G401.6 (cell line): ENCODE measurements at regions not wholly inside any gene's neighbourhood (a gene's known extent, or its start where the extent isn't known, plus 50 kb on each side); places are given as distances from the start of the nearest gene placed in this dataset.

Source experiments
- FAIRE-seq: peaks from 2 replicates; lab custom pipeline; 2012; peaks lifted over from hg19 to GRCh38; lab: Jason Lieb, UNC

DNA sequence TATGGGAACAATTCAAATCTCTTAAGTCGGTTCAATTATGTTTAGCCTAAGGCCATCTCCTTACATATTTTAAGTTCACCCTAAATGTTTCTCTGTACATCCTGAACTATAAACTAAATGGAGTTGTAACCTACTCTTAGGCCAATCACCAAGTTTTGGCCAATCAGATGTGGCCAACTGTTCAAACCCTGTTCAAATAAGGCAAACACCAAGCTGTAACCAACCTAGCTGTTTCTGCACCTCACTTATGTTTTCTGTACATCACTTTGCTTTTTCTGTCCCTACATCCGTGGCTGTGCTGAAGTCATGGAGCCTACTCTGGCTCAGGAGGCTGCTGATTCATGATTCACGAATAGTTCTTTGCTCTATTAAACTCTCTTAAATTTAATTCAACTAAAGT lies 165.3 kb downstream of the GASK1B start:
- FAIRE-seq, result no peak

DNA sequence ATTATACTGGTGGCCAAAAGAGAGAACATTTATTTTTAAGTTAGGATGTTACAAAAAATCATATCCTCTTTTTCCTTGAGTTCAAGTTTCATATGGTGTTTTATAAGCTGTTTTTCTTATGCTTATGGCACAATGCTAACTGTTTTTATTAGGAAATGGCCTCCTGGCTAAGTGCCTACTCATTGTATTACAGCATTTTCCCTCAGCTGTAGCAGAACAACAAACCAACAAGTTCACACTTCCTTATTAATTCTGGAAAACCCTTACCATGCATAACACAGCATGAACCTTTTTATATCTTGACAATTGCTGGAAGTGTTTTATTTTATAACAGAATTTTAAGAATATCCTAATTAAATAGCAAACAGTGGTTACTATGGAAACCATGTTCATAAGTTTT lies 165.8 kb downstream of the GASK1B start:
- no peak for FAIRE-seq

GRCh38 chr4:158005021-158005420 lies 167.8 kb downstream of the GASK1B start:
- no peak for FAIRE-seq

DNA sequence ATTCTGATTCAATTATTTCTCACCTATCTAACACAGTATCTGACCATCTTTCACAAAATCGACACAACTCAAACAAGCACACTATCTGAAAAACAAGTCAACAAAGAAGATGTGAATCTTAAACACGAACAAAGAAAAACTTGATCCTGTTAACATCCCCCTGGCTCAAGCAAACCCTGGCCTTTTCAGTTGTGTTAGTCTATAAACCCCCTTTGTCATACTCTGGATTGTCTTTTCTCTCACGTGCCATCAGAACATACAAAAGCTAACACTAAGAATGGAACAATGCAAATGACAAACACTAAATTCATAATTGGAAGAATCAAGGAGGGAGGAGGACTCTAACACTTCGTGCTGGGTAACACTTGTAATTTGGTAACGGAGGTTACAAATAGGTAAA lies 168.7 kb downstream of the GASK1B start:
- no peak for FAIRE-seq

- FAIRE-seq, result peak; percentile 69
Observed at GRCh38 chr4:158003212-158003611, 169.6 kb downstream of the GASK1B start.

- FAIRE-seq, result no peak
Observed at GRCh38 chr4:158002173-158002572, 170.7 kb downstream of the GASK1B start.

GRCh38 chr4:158001756-158002155 lies 171.1 kb downstream of the GASK1B start:
- peak; percentile 81 for FAIRE-seq

GRCh38 chr4:157999723-158000122 lies 173.1 kb downstream of the GASK1B start:
- FAIRE-seq, result peak; percentile 30

DNA sequence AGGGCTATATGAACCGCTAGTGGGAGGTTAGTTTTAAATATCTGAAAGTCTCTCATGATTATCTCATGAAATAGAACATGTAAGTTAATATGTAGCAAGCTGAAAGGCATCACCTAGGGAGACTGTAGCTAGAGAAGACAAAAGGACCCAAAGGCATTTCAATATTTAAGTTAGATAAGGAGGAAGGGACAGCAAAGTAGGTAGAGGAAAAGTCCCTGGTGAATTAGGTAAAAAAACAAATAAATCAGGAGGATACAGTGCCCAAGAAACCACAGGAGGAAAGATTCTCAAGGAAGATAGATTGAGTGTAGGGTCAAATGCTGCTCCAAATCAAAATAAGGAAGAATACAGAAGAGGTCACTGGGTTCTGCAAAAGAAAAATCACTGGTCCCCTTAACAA lies 175.5 kb downstream of the GASK1B start:
- no peak for FAIRE-seq

GRCh38 chr4:157996061-157997028 lies 176.5 kb downstream of the GASK1B start:
- FAIRE-seq, result no peak

DNA sequence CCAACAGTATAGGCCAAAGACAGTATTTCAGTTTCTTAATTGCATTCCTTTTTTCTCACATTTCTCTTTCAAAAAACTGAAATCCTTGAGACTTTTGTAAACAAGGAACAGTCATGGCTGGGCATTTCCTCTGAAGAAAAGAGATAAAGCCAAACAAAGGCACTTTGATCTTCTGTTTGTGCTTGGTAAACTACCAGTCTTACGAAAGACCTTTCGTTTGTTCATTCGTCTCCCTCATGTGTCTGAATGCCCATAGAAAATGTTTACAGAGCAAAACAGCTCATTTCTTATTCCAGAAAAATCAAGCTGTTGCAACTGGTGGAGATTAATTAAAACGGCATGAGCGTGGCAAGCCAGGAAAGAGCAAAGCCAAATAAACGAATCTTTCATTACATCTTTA lies 178.0 kb downstream of the GASK1B start:
- FAIRE-seq, result no peak

GRCh38 chr4:157992948-157993839 lies 179.6 kb downstream of the GASK1B start:
- FAIRE-seq, result peak; percentile 74

DNA sequence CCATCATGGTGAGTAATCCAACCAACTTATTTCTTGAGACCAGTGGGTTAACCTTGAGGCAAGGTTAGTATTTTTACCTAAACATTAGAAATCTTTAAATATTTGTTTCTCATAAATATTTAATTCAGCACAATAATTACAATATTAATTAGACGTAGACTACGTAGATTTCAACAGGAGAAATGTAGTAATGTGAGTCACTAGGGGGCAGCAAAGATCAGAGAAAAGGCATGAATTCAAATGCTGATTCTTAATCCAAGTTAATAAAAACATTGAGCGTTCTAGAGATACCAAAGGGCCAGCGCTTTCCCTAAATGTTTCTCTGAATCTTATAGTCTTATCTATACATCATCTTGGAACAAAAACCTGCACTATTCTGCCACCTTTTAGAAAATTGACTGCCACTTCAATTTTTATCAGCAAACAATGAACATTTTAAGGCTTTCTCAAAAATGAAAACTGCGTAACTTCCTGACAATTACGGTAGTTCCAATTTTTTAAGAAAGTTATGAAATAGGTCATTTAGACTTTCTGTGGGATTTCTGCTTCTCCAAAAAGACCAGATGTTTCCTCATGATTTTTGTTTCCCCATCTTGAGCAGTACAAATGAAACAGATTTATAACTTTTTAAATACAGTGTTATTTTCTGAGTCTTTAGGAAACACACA lies 180.7 kb downstream of the GASK1B start:
- peak; percentile 97 for FAIRE-seq

GRCh38 chr4:157988641-157989040 lies 184.2 kb downstream of the GASK1B start:
- FAIRE-seq, result no peak

DNA sequence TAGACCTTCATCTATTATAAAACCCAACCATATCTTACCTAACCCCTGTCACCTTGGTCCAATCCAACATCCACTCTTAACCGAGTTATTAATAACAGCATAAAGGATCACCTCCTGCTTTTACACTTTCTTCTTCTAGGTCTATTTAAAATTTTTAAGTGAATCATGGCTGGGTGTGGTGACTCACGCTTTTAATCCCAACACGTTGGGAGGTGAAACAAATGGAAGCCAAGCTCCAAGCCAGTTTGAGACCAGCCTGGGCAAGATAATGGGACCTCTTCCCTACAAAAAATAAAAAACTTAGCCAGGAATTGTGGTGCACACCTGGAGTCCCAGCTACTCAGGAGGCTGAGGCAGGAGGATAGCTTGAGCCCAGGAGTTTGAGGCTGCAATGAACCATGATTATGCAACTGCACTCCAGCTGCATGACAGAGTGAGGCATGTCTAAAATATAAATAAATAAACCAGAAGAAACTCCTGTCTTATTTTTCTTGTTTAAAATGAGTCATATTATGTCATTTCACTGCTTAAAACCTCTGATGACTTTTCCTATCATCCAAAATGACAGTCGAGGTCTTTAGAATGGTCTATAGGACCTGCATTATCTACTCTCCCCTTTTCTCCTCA lies 188.4 kb downstream of the GASK1B start:
- FAIRE-seq, result no peak

DNA sequence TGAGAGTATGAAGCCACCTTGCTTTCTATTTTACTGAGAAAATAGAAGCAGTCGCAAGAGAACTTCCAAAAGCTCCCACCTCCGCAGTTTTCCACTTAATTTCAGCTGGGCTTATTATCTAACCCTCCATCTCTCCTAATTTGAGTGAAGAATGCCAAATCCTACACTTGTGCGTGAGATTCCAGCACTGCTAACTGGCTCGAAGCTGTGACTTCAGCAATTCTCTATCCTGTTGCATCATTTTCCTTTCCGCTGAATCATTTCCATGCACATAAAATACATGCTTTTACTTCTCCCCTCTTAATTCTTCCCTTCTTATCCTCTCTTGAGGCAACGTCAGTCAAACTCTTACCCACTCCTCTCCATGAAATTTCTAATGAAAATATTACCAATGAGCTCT lies 189.5 kb downstream of the GASK1B start:
- no peak for FAIRE-seq

- no peak for FAIRE-seq
Observed at GRCh38 chr4:157980158-157980557, 192.7 kb downstream of the GASK1B start.

GRCh38 chr4:157978680-157979361 lies 194.0 kb downstream of the GASK1B start:
- peak; percentile 90 for FAIRE-seq

DNA sequence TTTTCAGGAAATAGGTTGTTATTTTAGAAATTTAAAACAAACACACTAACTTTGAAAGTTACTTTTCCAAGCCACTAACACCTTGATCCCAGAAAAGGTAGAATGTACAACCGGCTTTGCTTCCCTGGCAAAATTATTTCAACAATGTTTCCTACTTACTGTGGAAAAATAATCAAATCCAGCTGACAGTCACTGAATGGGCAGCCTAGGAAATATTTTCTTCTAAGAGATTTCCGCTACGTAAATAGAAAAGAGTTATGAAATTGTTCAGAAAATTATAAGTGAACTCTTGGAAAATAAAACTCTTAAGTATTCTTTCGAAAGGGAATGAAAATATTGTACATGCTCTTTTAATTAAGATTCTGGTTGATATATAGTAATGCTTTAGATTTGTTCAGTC lies 195.7 kb downstream of the GASK1B start:
- no peak for FAIRE-seq

DNA sequence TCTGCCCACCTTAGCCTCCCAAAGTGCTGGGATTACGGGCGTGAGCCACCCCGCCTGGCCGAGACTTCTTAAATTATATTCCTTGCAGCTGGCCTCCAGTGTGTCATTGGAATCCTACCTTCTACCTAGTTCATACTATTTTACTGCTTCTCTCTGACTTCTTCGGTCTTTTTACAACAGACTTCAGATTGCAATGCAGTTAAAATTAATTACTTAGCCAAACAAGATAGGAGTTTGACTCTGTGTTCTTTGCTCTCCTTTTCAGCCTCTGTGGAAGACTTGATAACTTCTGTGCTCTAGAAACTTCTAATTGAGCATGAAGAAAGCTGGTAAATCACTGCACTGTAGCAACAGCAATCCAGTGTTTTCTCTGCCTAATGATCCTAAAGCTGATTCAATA lies 199.5 kb downstream of the GASK1B start:
- no peak for FAIRE-seq

DNA sequence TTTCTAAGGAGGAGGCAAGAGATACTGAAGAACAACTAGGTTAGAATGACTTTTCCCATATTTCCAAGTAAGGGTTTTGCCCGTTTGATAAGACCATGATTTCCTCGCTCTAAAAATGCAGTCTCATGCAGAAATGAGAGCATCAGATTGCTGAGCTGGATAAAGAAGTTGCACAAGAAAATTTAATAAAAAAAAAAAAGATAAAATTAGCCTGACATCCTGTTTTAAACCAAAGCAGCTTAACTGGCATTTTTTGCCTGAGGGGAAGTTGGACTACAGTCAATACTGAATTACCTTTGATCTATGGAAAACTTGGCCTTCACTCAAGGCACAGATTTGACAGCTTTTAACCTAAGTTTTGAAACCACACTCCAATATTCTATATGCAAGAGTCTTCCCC lies 208.4 kb downstream of the GASK1B start:
- no peak for FAIRE-seq
